ENCODE measurements at regions not wholly inside any gene's neighbourhood (a gene's known extent, or its start where the extent isn't known, plus 50 kb on each side); places are given as distances from the start of the nearest gene placed in this dataset.

GRCh38 chr2:111249806-111250205 lies 129.1 kb downstream of the BCL2L11 start:
- TF ChIP-seq TEAD4 (IDR thresholded peaks at IDR 0.05; ENCODE audit: borderline replicate concordance, insufficient read depth) = no peak
- no peak for TF ChIP-seq CTCF (IDR thresholded peaks at IDR 0.05)
- no peak for TF ChIP-seq FOXJ3 (CRISPR knock-in tag; IDR thresholded peaks at IDR 0.05)
- TF ChIP-seq TCF12 (IDR thresholded peaks at IDR 0.05) = no peak
